GM21737 (cell line): ENCODE measurements at regions not wholly inside any gene's neighbourhood (a gene's known extent, or its start where the extent isn't known, plus 50 kb on each side); places are given as distances from the start of the nearest gene placed in this dataset.

Experiments used
- ATAC-seq: cut with Tn5 transposase; IDR thresholded peaks from one replicate; pipeline ENCODE4 v1.9.1; 2021; ENCODE audit warnings: mild to moderate bottlenecking, moderate library complexity; ENCODE audit not compliant: unreplicated experiment

DNA sequence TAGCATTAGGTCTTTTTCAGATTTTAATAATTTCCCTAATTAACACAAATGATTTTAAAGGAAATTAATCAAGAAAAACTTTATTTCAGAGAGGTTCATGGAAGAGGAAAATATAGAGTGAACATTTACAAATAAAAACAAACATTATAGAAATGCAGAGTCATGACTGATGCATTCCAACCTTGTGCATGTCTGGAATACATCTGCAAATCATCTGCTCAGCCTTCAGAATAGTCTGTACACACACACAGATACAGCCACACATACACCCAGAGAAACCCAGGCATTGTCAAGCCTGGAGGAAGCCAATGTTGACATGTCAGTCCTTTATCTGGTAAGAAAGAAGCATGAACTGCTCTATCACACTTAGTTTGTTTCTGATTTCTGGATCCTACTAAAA is 61.3 kb upstream of the NFKB1 start:
- no peak for ATAC-seq

DNA sequence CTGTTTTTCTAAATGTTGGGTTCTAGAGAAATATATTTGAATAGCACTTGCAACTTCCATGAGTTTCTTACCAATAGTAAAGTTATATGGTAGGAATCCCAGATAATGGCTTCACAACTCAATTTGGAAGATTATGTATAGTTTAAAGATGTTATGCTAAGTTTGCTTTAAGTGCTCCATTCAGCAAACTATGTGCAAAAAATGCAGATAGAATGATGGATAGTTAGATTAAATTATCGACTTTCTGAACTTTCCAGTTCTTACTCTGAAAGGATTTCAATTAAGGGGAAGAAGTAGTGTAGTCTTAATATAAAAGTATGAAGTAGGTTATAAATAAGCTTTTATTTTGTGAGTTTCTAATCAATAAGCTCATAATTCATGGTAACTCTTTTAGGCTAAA is 60.7 kb upstream of the NFKB1 start:
- ATAC-seq: no peak

DNA sequence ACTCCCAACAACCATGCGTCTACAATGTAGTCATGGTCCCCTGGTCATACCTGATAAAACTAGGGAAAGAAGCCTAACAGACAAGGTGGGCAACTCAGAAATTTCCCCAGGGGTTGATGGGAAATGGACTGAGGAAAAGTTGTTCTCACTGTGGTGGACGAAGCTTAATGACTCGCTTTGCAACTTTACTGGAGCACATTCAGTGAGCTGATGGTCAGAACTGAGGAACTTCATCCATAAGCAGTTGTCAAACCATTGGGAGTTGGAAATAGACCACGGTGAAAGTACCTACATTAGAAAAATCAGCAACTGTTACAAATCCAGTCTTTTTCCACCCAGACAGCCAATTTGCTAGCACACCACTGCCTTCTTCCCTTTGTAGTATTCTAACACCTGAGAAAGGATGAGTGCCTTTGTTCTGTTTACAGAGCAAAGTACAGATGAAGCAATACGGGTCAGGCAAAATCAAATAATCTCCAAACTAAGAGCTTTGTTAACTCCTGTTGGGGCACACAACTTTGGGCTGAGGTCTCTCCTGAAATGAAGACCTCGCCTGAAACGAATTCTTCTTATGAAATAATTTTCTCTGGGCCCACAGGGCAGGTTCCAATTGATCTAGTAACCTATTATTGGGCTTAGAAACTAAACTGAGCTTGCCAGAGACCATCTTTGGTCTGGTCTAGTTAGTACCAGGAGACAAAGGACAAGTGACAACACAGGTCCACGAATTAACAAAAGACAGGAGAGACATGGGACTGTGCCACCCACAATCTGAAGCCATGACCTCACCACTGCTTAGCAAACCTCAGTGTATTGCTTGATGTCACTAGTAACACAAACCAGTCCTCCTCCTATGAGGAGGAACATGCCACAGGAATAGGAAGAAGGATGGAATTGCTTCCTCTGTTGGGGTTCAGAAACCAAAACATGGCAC is 58.9 kb upstream of the NFKB1 start:
- no peak for ATAC-seq

DNA sequence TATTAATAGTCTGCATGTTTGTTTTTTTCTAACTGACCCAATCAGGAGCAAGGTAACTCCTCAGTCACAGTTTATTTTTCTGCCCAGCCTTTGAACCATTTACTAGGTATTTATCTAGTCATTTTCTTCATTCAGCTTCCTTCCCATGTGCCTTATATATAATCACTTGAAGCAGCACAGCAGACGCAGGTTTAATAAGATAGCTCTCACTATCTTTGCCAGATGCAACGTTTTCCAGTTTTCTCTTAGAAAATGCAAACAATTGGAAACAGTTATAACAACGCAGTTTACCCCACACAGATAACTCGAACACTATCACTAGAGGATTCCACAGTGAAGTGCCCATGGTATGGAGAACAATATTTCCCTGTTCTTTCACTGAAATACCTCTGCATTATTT is 56.4 kb upstream of the NFKB1 start:
- ATAC-seq: no peak

DNA sequence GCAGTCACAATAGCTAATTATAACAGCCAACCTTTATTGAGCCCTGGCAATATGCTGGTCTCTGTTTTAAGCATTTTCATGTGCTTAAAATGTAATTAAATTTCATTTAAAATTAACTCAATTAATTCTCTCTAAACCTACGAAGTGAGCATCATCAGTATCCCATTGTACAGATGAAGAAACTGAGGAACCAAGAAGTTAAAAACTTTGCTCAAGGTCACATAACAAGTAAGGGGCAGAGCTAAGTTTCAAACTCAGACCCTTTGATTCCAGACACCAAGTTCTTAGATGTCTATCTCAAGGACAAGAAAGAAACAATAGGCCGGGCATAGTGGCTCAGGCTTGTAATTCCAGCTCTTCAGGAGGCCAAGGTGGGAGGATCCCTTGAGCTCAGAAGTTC is 55.9 kb upstream of the NFKB1 start:
- ATAC-seq: no peak

DNA sequence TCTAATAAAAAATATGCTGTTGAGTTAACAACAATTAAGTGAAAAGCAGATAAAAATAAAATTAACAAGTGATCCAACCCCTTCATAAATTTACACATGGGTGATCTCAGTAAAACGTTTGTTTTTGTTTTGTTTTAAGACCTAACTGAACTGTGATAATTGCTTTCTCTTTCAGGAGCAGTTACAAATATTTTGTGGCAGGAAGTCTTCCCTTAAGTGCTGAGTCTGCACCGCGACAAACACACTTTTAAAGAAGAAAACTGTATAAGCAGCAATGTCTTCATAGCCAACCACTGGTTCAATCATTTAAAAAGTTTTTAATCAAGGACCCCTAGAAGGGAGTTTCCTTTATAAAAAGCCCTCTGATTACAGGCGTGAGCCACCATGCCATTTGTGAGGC is 53.7 kb upstream of the NFKB1 start:
- no peak for ATAC-seq

DNA sequence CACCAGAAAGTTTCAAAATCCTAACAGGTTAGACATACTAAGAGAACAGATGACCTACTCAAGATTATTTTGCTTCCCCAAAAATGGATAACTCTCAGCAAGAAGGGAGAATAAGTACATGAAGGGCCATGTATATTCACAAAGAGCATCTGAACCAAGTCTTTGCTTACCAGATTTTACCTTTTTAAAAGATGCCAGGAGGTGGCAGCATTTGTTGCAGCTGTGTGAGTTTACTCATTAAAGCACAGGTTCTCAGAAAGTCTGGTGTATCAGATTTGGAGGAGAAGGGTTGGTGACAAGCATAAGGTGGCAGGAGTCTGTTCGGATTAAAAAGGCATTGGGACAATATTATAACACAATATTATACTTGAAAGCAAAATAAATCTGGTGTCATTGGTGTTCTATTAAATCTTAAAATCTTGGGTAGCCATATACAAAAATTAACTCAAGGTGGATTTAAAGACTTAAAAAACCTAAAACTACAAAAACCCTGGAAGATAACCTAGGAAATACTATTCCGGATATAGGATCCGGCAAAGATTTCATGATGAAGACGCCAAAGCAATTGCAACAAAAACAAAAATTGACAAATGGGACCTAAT is 51.3 kb upstream of the NFKB1 start:
- ATAC-seq: peak; percentile 64

DNA sequence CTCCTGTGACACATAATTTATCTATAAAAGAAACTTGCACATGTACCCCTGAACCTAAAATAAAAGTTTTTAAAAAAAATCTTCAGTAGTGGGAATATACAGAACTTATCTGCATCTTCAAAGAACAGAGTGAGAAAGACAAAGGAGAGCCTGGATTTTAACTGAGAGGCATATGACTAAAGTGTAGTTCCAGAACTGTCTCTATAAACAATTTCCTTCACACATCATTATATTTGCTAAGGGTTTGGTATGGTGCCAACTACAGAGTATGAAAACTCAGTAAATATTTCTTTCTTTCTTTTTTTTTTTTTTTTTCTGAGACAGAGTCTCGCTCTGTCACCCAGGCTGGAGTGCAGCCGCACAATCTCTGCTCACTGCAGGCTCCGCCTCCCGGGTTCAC is 49.9 kb upstream of the NFKB1 start:
- ATAC-seq: no peak
